Inflammatory macrophage treated with lipopolysaccharide for 4 hours (primary cell): ENCODE measurements at regions not wholly inside any gene's neighbourhood (a gene's known extent, or its start where the extent isn't known, plus 50 kb on each side); places are given as distances from the start of the nearest gene placed in this dataset.
"Not testable (repeated sequence)": the region's sequence is repeated elsewhere in the genome, so short reads cannot be mapped to it uniquely, and the experiment has no call there.

Experiments used
- DNase-seq: peaks from one replicate; pipeline ENCODE4 v3.0.0-alpha.2; 2020

DNA sequence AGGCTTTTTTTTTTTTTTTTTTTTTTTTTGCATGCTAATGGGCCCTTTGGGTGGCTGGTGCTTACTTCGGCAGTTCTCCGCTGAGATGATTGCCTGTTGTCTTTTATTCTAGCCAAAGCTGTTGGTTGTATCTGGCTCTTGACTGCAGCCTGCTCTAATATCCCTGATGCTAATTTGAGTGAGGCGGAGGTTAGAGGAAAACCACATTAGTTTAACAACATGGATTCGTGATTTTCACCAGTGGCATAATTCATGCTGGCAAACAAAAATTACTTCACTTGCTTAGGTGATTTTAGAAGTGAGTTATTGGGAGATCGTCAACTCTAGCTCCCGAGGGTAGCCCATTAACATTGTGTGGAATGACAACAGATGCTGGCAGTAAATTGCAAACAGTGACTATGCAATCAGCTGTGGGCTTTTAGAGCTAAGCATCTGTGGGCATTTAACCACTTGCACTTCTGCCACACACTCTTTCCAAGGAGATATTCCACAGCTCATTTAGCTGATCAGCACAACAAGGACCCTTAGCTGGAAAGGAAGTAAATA, 97.6 kb upstream of the ZDHHC17 start:
- no peak for DNase-seq

DNA sequence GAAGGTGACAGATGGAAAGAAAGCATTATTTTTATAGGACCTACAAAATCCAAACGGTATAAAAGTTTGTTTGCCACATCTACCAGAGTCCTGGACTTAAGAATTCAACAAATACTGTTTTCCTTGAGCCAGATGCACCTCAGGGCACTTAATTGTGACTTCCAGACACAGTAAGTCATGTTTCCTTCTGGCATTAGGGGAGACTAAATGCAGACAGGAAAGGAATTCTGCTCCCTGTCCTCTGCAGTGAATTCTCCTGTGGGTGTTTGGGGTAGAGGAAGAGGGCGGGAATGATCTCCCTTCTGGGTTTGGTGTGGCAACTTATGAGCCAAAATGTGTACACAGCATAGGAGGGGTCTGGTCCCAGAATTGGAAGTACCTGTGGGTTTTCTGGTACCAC, 93.9 kb upstream of the ZDHHC17 start:
- DNase-seq: no peak

DNA sequence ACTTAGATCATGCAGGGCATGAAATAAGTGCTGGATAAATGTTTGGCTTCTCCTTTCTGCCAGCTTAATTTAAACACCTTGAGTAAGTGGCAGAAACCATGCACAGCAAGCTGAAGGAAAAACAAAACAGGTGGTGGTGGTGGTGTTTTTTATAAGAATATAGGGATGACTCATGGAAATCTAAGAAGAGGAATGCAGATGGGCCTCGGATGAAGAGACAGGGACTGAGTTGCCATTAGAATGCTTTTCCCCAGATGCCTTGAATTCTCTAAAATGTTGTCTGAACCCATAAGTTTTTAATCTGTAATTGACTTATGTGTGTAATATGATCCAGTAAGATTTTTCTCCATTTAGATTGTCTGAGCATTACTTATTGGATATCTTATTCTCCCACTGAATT, 93.1 kb upstream of the ZDHHC17 start:
- DNase-seq: no peak

DNA sequence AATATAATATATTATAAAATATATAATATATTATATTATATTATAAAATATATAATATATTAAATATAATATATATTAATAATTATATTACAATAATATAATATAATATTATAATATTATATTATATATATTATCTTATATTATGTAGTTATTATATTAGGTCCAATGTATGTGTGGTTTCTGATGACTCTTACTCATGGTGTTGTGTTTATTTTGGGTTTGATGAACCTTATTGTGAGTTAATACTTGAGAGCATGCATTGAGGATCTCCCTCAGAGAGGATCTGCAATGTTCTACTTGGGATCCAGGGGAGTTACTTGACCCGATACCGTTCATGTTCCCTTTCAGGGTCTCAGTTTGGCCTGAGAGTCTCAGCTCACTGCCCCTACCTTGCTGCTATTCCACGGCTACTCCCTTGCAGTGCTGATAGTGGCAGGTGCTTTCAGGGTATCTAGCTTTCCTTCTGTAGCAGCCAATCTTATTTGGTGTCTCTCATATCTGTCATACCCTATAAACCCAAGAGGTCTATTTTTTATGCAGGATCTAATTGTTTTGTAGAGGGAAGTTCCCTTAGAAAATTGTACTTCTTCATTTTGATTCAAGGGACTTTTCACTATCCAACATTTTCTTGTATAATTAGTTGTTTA, 89.1 kb upstream of the ZDHHC17 start:
- DNase-seq: no peak

DNA sequence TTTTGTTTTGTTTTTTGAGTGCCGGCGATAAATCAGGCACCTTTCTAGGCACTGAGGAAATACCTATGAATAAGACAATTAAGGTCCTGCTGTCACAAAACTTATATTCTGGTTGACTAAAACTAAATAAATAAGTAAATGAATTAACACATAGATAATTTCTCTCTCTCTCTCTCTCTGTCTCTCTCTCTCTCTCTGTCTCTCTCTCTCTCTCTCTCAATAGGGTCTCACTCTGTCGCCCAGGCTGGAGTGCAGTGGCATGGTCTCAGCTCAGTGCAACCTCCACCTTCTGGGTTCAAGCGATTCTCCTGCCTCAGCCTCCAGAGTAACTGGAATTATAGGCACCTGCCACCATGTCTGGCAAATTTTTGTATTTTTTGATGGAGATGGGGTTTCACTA, 87.7 kb upstream of the ZDHHC17 start:
- not testable (repeated sequence) for DNase-seq

DNA sequence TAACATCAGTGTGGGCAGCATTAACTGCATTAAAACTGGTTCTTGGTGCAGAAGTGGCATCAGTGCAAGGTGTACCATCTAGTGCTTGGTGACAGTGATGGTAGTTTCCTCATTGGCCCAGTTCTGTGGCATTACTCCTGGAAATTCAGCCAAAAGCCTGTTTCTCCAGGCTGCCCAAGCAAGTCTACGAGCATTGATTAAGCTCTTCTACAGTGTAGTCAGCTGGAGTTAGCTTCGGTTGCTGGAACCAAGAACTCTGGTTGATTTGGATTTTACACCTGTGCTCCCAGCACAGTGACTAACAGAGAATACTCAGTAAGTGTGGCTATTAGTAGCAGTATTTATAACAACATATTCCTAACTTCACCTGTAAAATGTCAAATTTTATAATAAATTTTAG, 84.9 kb upstream of the ZDHHC17 start:
- DNase-seq: no peak

DNA sequence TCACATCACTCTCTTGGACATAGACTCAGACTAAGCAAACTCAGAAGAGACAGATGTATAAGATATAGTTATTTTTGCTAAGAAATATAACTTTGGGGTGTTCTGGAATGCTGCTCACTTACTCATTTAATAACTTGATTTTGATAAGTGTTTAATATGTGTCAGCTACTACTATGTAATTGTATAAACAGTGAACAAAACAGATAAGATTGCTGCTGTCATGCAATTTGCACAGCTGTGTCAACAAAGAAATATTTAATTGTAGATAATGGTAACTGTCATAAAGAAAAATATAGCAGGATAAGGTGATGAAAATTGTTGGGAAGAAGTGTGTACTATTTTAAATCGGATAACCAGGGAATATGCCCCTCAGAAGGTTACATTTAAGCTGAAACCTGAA, 84.1 kb upstream of the ZDHHC17 start:
- no peak for DNase-seq

DNA sequence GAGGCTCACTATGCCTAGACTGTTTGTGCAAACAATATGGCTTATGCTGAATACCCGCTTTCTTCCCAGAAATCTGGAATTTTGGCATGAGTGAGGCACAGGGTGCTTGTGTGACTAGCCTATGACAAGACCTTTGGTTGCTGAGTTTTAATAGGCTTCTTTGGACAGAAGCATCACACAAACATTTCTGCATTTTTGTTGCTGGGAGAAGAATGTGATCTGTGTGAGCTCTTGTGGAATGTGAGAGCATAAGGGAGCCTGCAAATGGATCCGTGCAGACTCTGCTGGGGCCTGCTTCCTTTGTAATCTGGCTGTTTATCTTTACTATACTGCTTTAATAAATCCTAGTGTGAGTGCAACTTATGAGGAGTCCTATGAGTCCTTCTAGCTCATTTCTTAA, 83.0 kb upstream of the ZDHHC17 start:
- no peak for DNase-seq

DNA sequence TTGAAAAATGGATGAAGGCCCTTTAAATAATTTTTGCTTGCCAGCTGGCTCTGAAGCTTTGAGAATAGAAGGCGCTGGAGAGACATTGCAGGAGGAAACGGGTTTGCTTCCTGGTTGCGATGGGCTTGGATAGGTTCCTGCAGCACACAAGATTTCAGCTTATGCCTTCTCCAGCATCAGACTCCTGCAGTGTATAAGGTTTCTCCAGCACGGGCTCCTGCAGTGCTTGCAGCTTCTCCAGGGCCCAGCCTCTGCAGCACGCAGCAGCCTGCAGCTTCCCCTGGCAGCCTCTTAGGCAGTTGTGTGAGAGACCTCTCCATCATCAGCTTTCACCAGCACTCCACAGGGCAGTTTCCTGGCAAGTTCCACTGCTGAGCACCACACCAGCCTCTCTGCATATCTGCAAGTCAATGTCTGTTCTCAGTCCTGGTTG, 78.7 kb upstream of the ZDHHC17 start:
- DNase-seq: no peak

DNA sequence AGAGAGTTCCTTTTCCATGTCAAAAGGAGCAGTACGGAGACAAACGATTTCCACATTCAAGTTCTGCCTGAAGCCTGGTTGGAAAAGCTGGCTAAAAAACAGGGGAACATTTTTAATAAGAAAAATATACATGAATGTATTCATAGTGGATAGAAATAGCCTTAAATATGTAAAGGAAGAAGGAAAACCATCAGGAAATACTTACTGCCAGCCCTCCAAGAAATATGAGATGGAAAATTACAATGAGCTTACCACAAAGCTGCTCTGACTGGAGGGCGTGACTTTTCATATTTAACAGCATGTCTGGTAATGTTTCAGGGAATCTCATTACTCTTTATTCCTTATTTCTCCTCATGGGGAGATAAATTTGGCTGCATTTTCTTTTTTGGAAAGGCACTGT, 75.9 kb upstream of the ZDHHC17 start:
- DNase-seq: no peak

DNA sequence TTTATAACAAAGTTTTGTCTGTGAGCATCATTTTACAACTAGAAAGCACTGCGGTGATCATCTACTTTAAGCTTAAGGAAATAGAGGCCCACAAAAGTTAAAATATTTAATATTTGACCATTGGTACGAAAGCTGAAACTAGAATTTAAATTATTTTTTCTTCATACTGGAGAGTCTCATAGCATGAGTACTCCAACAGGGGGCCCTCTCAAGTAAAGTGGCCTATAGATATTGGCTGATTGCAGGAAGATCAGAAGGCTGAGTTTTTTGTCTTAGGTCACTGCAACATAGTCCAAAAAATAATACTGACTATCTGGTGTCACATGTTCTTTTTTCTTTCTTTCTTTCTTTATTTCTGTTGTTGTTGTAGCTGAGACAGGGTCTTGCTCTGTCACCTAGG, 75.3 kb upstream of the ZDHHC17 start:
- DNase-seq: peak; percentile 11

DNA sequence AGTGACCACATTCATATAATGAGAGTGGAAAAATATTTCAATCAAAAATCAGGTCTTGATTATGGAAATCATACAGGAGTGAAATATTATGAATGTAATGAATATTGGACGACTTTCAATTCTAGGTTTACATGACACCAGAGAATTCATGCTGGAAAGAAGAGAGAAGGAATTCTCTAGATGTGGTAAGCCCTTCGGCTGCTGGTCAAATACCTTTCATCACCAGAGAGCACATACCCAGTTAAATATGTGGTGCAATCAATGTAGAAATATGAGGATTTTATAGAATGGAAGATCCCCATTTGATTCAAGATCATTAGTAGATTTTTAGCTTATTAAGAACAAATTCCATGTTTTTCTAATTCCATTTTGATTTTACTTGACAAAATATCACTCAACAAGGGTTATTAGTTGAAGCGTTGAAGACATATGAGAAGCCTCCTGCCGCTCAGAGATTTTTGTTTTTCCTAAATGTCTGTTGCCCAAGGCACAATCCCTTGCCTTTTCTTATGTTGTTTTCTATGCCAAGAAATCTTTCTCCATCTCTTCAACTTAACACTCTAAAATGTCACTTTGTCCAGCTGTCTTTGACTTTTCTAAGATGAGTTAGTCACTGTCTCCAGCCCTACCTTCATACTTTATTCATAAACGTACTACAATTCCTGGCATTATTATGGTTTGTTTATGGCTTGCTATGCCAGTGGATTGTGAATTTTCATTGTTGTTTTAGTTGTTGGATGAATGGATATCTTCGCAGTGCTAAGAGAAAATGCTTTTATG, 72.8 kb upstream of the ZDHHC17 start:
- no peak for DNase-seq

DNA sequence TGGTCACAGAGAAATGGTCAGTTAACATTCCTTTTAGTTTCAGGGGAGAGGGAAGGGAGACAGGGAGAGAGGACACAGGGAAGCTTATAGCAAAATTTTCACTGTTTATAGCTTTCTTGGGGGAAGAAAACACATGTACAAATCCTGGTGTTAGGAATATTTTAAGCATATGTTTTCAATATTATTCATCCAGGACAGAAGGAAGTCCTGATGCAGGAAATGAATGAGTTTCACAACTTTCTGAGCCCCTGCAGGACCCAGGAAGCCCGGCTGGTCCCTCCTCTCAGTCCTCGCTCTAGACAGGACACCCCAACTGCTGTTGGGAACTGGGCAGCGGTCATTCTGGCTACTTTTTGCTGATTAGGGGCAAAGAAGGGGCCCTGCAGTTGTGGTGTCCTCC, 71.1 kb upstream of the ZDHHC17 start:
- DNase-seq: no peak

DNA sequence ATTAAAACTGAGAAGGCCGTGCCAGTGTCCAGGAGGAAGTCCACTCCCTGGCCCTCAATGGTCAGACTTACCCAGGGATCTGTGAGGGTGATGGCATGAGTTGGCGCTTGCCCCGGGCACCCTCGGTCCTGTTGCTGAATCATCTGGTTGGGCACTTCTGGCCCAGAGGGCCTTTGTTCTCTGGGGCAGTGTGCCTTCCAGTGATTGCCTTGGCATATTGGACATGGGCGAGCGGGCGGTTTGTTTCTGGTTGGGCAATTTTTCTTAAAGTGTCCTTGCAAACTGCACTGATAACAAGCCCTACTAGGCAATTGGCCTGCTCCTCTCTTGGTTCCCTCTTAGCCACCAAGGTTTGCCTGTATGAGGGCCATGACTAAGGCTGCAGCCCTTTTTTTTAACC, 69.5 kb upstream of the ZDHHC17 start:
- DNase-seq: no peak

DNA sequence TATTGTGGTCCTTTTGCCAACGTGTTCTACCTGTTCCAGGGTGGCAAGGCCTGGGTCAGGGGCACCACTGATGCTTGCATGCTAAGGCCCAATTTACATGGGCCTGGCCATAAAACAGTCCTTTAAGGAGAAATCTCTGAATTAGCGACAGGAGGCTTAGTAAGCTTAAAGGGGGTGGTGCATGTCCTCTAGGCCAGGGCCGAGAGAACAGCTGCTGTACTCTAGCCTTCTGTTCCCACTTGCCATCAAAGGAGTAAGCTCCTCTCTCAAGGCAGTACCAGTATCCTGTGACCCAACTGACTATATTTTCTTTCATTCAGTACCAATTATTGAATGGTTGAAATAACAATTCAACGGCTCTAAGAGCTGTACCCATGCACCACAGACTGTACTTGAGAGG, 67.7 kb upstream of the ZDHHC17 start:
- DNase-seq: no peak

DNA sequence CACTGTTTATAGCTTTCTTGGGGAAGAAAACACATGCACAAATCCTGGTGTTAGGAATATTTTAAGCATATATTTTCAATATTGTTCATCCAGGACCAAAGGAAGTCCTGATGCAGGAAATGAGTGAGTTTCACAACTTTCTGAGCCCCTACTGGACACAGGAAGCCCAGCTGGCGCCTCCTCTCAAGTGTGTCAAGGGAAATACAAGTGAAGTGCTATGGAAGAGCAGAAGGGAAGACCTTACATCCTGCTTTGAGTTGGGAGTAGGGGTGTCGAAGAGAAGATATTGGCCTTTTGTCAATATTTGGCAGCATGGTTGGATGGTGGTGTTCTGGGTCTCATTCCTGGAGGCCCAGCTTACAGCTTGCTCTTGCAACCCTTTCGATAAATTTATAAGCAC, 66.1 kb upstream of the ZDHHC17 start:
- no peak for DNase-seq

DNA sequence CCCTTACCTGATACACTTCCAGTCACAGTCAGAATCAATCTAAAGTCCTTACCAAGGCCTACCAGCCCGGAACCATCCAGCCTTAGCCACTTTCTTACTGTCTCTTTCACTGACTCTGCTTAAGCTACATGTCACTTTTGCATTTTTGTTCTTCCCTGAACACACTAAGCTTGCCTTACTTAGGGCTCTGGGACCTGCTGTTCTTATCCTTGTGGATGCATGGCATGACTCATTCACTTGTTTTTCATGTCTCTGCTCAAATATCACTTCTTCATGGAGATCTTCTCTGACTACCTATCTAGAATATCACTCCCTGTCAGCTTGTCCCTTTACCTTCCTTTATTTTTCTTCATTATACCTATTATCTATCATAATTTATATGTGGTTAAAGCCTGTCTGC, 65.6 kb upstream of the ZDHHC17 start:
- no peak for DNase-seq

DNA sequence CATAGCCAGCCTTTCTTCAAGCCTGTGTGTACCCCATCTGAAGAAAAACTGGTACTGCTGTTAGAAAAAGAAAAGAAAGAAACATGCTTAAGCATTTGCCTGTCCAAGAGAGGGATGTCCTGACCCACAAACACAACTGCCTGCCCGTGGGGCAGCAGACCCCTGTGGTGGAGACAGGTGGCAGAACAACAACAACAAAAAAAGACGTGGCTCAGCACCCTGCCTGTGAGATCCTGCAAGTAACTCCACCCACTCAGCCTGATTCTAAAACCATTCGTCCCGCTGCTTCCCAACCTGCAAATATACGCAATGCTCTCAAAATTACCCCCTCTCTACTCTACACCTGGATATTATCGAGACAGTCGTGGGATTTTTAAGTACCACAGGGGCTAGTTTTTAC, 64.9 kb upstream of the ZDHHC17 start:
- DNase-seq: no peak

DNA sequence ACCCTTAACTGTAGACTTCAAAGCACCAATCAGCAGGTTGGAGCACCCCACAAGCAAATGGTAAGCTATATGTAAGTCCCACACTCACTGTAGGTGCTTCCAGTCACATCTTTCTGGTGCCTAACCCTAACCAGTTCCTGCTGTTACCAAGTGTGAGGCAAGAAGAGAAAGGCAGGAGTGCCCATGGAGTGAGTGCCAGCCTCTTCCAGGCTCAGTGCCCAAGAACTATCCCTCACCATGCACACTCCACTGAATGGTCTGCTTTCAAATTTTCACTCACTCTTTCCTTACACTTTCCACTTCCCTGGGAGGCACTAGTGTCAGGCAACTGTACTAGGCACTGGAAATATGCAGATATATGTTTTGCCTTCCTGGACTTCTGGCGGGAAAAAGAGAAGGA, 62.2 kb upstream of the ZDHHC17 start:
- DNase-seq: no peak

DNA sequence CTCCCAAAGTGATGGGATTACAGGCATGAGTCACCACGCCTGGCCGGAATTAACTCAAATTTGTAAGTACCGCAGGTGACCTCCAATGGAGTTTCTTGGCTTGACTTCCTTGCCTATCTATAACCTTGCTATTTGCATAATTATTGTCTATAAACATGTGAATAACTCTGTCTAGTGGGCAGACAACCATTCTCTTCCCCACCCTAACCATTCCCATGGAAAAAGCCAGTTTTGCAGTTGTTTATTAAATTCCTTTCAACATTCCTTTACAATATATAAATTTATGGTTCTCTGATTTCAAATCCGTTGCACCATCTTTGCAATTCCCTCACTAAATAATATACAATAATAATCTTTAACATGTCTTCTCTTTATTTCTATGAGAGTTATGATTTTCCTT, 61.0 kb upstream of the ZDHHC17 start:
- DNase-seq: no peak

DNA sequence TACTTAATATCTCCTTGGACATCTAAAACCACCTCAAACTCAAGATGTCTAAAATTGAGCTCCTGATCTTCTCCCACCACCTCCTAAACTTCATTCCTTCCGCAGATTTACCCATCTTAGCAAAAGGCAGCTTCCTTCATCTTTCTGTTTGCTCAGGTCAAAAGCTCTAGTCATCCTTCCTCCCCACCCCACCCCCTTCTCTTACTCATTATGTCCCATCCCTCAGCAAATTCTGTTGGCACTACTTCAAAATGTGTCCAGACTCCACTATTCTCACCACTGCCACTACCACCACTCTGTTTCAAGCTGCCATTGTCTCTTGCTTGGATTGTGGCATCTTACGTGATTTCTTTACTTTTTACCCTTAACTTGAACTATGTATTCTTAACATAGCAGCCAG, 59.2 kb upstream of the ZDHHC17 start:
- DNase-seq: no peak

DNA sequence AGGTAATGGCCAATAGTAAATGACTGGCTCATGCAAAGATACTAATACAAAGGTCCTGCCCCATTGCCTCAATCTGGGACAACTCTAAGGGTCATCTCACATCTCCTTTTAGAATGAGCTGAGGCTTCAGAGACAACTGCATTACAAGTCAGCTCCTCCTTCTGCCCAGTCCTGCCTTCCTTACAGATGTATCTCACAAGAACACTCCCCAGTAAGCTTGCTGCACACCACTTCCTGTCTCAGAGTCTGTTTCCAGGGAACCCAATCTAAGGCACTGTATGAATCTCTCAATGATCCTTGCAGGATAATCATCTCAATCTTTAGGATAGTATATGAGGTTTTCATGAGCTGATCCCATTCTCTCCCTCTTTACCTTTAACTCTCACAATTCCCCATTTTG, 57.8 kb upstream of the ZDHHC17 start:
- DNase-seq: no peak

DNA sequence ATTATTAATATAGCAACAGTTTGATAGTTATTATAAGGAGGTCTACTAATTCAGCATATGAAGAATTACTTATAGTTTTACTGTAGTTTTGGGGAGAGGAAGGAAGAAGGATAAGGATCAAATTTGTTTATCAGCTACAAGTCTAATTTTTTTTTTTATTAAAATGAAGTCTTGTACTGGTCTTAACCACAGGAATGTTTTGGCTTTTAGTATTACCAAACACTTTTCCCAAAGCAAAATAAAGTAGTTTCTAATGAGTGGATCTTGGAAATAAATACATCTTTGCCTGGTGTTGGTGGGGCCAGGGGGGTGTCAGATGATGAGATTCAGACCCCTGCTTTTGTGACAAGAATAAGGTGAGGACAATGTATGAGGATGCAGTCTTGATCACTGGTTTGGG, 57.2 kb upstream of the ZDHHC17 start:
- DNase-seq: no peak

DNA sequence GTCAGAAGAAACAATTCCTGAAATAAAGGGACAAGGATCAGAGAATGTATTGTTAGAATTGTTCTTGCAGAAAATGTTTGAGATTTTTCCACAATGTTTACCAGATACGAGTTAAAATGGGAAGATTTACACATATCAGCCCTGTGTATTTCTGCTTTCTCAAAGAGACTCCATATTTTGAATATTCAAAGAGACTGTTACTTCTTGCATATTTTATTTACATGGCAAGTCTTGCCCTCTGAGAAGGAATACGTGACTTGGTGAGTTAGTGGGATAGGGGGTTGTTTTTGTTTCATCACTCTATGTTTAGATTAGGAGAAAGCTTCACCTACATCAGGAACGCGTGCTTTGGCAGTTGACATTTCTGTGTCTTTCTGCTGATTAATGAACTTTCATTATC, 56.1 kb upstream of the ZDHHC17 start:
- no peak for DNase-seq

DNA sequence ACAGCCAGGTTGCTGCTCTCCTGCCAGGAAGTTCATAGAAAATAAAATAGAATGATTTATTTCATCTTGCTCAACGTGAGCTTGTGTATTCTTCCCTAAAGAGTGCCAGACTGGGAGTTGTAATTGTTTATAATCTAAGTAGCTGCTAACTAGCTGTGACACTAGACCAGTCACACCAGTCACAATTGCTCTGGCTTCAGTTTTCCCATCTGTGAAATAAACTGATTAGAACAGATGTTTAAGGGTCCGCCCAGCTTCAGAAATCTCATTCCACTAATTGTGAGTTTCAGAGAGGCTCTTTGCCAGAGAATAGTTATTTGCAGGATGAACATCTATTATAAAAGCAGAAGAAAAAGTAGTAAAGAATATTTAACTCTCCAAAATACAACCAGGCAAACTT, 55.6 kb upstream of the ZDHHC17 start:
- no peak for DNase-seq
